HG03558 (cell line): ENCODE measurements at regions not wholly inside any gene's neighbourhood (a gene's known extent, or its start where the extent isn't known, plus 50 kb on each side); places are given as distances from the start of the nearest gene placed in this dataset.

Source experiments
- ATAC-seq: cut with Tn5 transposase; IDR thresholded peaks from one replicate; pipeline ENCODE4 v1.9.1; 2021; ENCODE audit warnings: moderate number of reproducible peaks; ENCODE audit not compliant: unreplicated experiment; ENCODE audit errors: extremely low read depth

DNA sequence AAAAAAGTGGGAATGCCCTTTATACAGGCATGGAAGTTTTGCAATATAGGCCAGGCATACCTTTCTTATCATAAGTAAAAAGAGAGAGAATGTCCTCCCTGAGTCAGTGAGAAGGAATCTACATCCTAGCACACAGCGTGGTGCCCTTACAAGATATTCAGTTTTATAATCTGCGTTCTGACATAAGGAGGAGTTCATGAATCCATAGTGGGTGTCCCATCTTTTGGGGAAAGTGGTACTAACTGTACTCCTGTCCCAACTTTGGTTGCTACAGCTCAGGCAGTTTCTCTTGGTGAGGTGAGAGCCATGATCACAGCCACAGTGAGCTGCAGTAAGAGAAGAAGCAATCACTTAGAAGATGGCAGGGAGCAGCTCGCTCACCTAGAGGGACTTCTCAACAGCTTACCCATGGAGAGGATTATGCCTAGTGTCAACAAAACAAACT, 332.9 kb downstream of the BCAT1 start:
- ATAC-seq, result no peak

- ATAC-seq, result no peak
Measured at GRCh38 chr12:24608637-24609285, 340.1 kb downstream of the BCAT1 start.

DNA sequence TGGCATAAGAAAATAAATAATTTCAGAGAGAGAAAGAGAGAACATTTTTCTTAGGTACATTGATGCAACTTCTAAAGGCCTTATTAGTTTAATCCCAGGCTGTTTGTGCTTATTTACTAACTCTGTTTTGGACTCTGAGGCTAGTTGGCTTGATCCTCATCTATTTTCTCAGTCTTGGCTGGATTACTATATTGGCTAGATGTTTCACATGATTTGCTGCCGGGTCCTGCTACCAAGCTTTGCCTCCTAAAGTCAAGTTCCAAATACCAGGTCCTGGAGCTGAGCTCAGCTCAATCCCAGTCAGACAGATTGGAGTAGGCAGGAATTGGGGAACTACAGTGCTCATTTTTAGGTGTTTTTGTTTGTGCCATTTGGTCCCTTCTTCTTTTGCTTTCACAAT, 340.8 kb downstream of the BCAT1 start:
- ATAC-seq, result no peak

- no peak for ATAC-seq
Measured at GRCh38 chr12:24605916-24606315, 343.0 kb downstream of the BCAT1 start.

GRCh38 chr12:24605466-24605865, 343.4 kb downstream of the BCAT1 start:
- ATAC-seq, result no peak

DNA sequence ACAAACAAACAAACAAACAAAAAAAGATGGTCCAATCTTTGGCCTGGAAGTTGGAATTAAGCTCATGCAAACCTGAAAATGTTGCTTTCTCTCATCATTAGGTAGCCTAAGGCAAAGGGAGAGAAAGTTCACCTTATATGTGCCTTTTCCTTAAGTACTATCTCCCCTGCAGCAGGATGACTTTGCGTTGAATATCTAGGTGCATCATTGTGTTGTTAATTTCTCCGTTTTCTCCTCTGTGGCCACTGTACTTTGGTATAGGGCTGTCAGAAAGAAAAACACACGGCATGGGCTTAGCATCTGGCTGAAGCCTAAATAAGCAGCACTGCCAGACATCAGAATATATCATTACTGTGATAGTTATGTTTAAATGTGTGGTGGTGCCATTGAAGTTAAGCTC, 345.5 kb downstream of the BCAT1 start:
- ATAC-seq, result no peak

DNA sequence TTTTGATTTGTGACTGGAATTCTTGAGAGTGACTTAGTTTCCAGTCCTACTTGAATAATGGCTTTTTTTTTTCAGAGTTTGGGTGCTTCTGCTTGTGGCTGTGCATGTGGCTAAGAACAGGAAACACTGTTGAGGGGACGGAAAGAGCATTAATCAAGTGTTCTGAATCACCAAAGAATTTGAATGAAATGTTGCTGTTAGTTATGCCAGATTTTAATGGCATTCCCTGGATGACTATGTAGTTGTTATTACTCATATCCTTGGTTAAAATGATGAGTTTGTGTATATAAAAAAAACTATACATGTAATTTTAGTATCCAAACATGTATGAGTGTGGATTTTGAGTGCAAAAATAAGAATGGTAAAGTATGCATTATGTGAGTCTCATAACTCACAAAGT, 347.9 kb downstream of the BCAT1 start:
- no peak for ATAC-seq

DNA sequence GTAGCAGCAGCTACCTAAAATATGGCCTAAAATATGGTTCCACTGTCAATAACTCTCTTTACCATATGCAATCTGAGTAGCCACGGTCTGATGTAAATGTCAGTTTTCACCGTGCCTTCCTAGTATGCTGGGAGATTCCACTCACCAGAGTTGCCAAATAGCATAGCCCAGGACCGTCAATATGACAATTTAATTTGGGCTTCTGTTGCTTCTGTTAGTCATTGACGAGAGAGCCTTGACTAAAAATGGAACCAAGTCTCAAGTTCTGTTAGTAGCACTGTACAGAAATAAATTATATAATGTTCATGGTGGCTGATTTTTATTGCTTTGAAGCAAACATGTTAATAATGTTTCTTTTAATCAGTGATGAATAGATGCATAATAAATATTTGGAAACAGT, 348.4 kb downstream of the BCAT1 start:
- ATAC-seq, result no peak

GRCh38 chr12:24599736-24600135, 349.2 kb downstream of the BCAT1 start:
- ATAC-seq, result no peak

GRCh38 chr12:24597580-24597979, 351.3 kb downstream of the BCAT1 start:
- no peak for ATAC-seq

DNA sequence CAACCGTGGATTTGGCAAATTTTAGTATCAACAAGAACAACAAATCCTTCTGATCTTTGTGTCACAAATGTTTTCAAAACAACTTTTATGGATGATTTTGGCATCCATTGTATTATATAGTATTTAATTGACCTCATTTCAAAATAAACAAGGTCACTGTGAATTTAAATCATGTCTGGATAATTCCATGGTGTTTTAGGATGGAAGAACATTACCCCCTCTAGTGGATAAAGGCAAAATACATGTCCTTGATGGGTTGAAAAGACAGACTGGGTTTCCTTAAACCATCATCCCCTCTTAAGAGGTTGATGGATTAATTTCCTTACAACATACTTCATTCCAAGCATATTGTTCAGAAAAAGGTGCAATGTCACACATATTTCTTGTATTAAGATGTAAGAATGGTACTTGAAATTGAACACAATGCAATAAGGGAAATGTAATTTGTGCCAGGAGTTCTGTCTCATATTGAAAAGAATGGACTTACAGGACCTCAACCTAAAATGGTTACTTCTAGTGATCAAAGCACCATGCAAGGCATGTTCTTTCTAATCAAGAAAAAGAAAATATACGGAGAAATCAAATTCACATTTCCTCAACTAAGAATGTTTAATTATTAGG, 352.0 kb downstream of the BCAT1 start:
- ATAC-seq, result no peak

DNA sequence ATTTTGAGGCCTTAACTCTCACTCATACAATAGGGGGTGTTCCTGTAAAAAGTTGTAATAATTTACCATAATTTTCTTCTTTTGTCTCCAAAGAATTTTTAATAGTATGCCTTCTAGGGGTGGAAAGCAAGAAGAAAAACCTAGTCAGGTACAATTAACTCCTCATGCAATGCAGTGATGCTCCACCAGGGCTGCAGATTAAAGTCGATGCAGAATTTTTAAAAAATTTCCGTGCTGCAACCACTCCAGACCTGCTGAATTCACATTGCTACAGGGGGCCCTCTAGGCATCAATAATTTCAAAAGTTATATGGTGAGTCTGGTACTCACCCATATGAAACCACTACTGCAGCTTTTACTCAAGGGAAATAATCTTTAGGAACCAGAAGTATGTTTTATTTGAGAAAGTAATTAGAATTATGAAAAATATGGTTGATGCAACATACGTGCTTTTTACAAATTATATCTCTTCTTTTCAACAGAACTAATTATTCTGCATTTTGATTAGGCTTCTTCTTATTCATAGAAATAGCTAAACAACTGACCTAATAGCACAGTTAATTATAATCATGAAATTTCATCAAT, 353.2 kb downstream of the BCAT1 start:
- ATAC-seq, result no peak

GRCh38 chr12:24591715-24592440, 357.0 kb downstream of the BCAT1 start:
- no peak for ATAC-seq

GRCh38 chr12:24591079-24591626, 357.7 kb downstream of the BCAT1 start:
- no peak for ATAC-seq

- ATAC-seq, result no peak
Measured at GRCh38 chr12:24586293-24586692, 362.6 kb downstream of the BCAT1 start.

- no peak for ATAC-seq
Measured at GRCh38 chr12:24584032-24584675, 364.7 kb downstream of the BCAT1 start.

- ATAC-seq, result no peak
Measured at GRCh38 chr12:24582954-24583601, 365.8 kb downstream of the BCAT1 start.

GRCh38 chr12:24574538-24574937, 374.4 kb downstream of the BCAT1 start:
- ATAC-seq, result no peak

GRCh38 chr12:24573621-24574020, 375.3 kb downstream of the BCAT1 start:
- no peak for ATAC-seq

DNA sequence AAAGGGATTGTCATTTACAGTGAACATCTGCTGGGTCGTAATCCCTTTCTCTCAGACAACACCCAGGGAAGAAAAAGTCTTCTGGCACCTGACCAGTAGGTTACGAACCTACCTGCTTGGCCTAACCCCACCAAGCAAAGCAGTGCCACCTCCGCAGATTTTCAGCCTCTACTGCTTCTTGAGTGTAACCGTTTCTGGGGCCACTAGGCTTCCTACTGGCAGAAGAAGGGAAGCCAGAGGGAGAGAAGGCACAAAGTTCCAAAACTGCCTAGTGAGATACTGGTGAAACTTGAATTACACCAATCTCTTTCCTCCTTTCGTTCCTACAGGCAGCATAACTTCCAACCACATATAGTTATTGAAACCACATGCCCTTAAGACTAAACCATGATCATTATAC, 383.6 kb downstream of the BCAT1 start:
- no peak for ATAC-seq
